HG02981 (cell line): ENCODE measurements at regions not wholly inside any gene's neighbourhood (a gene's known extent, or its start where the extent isn't known, plus 50 kb on each side); places are given as distances from the start of the nearest gene placed in this dataset.
"Not testable (repeated sequence)": the region's sequence is repeated elsewhere in the genome, so short reads cannot be mapped to it uniquely, and the experiment has no call there.

Experiments
- ATAC-seq: cut with Tn5 transposase; IDR thresholded peaks from one replicate; pipeline ENCODE4 v1.9.1; 2021; ENCODE audit warnings: mild to moderate bottlenecking, moderate library complexity; ENCODE audit not compliant: unreplicated experiment

DNA sequence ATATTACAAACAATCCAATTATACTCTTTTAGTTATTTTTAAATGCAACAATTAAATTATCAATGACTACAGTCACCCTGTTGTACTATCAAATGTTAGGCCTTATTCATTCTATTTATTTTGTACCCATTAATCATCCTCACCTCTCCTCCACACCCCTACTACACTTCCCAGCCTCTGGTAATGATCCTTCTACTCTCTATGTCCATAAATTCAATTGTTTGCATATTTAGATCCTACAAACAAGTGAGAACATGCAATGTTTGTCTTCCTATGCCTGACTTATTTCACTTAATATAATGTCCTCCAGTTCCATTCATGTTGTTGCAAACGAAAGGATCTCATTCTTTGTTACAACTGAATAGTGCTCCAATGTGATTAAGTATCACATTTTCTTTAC, 1414.6 kb downstream of the SLITRK1 start:
- ATAC-seq = no peak

DNA sequence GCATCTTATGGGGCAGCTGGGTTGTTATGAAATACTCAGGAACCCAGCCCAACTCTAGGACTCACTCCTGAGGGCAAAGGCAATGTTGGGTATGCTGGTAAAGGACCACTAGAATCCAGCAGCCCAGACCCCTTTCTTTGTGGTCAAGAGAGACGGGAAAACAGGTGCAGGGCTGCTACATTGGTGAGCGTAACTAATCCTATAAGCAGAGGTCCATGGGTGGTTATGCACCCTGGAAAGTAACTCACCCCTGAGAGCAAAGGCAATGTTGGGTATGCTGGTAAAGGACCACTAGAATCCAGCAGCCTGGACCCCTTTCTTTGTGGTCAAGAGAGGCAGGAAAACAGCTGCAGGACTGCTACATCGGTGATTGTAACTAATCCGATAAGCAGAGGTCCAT, 1422.7 kb downstream of the SLITRK1 start:
- ATAC-seq = not testable (repeated sequence)

DNA sequence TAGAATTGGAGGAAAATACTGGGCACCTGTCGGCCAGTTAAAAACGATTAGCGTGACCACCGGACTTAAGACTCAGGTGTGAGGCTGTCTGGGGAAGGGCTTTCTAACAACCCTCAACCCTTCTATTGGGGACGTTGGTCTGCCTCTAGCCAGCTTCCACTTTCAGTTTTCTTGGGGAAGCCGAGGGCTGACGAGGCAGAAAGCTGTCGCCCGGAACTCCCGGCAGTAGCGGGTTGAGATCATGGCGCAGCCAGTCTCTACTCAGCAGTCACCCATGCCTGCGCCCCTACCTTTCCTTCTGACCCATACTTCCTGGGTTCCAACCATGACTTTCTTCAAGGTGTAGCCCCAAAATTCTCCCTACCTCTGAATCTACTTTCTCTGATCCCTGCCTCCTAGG, 1424.1 kb downstream of the SLITRK1 start:
- no peak for ATAC-seq

DNA sequence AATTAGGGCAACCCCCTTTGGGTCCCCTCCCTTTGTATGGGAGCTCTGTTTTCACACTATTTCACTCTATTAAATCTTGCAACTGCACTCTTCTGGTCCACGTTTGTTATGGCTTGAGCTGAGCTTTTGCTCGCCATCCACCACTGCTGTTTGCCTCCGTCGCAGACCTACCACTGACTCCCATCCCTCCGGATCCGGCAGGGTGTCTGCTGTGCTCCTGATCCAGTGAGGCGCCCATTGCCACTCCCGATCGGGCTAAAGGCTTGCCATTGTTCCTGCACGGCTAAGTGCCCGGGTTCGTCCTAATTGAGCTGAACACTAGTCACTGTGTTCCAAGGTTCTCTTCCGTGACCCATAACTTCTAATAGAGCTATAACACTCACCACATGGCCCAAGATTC, 1424.7 kb downstream of the SLITRK1 start:
- not testable (repeated sequence) for ATAC-seq

DNA sequence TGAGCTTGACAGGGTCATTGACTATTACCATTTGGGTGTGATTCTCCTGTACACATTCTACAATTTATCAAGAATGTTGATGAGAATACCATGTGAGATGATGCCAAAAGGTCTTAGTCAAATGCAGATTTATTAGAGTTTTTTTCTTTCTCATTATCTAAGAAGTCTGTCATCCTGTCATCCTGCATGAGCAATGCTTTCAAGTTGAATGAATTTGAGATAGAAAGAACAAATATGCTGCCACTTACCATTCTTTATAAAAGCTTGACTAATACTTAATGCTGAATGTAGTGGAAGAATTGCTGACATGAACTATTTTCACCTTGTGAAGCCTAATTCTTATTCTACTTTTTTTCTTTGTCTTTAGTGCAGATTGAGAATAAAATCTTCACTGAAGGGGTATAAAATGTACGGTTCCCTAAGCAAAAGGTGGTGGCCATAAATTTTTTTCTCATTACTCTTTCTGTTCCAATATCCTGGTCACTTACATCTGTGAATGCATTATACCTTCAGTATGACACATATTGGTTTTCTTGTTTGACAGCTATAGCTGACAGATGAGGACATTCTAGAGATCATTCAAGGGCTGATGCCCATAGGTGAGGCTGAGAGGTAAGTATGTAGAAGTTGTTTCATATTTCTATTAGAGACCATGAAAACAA, 1434.7 kb downstream of the SLITRK1 start:
- ATAC-seq = no peak

DNA sequence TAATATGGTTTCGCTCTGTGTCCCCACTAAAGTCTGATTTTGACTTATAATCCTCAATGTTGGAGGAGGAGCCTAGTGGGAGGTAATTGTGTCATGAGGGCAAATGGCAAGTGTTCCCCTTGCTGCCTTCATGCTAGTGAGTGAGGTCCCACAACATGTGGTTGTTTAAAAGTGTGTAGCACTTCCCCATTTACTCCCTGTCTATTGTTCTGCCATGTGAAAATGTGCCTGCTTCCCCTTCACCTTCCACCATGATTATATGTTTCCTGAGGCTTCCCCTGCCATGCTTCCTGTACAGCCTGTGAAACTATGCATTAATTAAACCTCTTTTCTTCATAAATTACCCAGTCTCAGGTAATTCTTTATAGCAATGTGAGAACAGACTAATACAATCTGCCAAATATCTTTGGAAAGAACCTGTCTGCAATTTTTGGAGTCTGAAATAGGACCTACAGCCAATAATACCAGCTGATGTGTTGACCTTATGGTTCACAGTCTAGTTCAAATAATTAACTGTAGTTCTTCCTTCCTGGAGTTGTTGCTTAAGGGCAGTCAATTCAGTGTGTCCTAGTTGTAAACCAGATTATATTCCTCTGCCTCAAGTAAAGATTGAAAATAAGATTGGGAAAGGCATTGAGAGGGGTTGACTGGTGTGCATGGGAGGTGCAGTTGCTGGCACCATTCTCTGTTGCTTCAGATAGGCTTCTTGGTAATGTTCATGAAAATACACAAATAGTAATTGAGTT, 1442.9 kb downstream of the SLITRK1 start:
- ATAC-seq = no peak

DNA sequence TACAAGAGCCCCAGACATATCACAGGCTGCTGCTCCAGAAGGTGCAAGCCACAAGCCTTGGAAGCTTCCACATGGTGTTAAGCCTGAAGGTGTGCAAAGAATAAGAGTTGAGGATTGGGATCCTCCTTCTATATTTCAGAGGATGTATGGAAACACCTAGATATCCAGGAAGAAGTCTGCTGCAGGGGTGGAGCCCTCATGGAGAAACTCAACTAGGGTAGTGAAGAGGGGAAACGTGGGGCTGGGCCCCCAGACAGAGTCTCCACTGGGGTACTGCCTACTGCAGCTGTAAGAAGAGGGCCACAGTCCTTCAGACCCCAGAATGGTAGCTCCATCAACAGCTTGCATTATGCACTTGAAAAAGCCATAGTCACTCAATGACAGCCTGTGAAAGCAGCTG, 1444.0 kb downstream of the SLITRK1 start:
- ATAC-seq = no peak

DNA sequence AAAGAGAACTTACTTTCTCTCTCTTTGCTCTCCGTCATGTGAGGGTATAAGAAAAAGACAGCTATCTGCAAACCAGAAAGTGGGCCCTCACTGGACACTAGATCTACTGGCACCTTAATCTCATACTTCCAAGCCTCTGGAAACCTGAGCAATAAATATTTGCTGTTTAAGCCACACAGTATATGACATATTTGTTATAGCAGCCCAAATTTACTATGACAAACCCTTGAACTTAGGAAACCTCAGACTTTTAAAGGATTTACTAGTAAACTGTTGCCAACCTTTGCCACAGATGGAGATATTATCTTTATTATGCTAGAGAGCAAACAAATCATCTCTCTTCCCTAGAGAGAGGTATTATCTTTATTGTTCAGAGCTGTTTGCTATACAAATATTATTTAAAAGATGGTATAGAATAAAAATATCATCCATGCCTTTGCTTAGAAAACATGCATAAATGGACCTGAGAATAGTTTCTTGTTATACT, 1446.1 kb downstream of the SLITRK1 start:
- no peak for ATAC-seq

DNA sequence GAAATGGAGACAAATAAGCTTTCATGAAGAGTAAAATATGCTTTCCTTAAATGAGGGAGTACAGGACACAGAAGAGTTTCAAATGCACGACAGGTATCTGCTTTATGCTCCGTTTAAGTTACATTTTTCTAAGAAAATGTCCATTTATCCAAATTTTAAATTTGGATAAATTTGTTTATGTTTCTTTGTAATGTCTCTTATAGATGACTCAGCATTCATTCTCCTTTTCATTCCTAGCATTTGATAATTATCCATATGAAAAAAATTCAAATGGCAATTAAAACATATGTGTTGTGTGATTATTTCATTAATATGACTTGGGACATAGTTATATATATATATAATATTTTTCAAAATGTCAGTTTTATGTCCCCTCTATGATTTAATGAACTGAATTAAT, 1449.3 kb downstream of the SLITRK1 start:
- ATAC-seq = no peak

DNA sequence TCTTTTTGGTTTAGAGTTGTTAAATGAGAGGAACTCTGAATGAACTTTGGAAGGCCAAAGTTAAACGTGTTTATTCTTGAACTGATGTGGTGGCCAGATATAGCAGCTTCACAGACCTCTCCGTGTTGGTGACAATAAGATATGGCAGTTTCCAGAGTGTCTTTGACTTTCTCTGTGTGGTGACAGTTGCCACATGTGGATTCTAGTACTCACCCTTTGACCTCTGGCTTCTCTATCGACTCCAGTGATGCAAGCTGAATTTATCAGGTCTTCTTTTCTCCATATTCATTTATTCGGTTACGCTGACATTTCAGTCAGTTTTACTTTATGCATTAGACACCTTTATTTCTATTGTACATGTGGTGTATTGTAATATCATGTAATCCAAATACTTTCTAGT, 1469.5 kb downstream of the SLITRK1 start:
- no peak for ATAC-seq

DNA sequence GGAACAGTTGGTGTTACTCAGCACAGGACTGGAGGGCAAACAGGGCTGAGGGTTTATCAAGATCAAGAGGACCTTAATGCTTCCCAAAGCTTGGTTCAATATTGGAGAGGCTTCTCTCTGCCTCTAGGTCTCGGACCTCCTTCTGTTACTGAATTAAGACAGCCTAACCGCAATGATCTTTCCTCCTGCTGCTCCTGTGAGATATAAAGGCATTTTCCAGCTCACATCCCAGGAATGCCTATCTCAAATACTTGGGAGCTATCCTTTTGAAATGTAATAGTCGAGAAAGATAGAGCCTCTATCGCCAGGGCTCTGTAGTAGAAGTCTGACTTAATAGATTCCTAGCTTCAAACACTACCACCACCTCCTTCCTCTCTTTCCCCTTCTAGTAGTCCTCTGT, 1475.0 kb downstream of the SLITRK1 start:
- ATAC-seq = no peak

DNA sequence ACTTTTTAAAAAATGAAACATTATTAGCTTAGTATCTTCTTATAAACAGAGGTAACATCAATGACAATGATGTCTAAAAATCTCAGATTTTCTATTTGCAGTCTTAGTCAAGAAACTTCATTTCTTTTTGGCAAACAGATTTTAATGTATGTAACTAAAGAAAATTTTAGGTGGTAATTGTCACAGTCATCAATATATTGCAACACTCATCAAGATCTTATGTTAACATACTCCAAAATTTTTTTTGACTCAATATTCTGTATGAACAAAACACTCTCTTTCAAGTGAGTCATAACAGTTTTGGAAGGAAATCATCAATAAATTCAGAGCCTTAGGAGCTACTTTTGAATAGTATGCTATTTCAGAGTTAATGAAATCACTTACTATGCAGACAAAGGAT, 1507.6 kb downstream of the SLITRK1 start:
- no peak for ATAC-seq

DNA sequence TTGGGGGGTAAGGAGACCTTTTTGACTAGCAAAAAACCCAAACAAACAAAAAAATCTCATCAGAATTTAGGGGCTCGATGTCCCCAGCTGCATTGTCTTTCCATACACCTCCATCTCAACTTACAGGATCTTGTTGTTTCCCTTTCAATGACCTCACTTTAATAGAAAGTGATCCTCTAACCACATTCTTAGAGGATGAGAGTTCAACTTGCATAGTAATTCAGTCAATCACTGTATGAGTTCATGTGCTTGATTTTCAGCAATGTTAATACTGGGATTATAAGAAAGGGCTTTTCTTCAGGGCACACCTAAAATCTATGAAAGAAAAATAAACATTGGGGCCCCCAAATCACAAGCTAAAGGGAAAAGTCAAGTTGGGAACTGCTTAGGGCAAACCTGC, 1512.0 kb downstream of the SLITRK1 start:
- ATAC-seq = no peak

DNA sequence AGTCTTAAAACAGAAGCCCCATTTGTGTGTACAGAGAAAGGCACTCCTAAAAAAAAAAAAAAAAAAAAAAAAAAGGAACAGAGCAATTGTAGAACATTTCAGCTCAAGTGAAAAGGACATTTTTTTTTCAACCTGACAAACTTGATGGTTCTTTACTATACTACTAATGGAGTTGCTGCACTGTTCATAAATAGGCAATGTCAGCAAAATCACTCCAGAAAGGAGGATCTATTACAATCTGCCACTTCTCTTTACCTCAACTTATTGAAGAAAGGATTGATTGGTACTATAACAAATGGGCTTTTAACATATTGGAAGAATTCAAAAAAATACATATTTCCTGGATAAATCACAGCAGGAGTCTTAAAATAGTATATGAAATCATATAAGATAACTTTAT, 1517.7 kb downstream of the SLITRK1 start:
- ATAC-seq = no peak

DNA sequence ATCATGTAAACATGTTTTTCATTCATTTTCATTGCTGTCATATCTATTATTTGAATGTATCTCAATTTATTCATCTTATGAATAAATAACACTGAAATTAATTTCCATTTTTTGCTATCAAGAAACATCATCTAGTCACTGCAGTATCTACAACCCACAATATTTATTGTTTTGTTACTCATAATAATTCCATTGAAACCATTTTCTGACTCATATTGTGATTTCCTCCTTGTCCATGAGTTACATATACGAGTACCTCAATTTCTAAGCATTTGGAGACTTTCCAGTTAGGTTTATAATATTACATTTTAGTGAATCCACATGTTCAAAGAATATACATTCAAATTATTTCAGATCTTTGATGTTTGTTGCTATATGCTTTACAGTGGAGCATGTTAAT, 1524.0 kb downstream of the SLITRK1 start:
- ATAC-seq = no peak

DNA sequence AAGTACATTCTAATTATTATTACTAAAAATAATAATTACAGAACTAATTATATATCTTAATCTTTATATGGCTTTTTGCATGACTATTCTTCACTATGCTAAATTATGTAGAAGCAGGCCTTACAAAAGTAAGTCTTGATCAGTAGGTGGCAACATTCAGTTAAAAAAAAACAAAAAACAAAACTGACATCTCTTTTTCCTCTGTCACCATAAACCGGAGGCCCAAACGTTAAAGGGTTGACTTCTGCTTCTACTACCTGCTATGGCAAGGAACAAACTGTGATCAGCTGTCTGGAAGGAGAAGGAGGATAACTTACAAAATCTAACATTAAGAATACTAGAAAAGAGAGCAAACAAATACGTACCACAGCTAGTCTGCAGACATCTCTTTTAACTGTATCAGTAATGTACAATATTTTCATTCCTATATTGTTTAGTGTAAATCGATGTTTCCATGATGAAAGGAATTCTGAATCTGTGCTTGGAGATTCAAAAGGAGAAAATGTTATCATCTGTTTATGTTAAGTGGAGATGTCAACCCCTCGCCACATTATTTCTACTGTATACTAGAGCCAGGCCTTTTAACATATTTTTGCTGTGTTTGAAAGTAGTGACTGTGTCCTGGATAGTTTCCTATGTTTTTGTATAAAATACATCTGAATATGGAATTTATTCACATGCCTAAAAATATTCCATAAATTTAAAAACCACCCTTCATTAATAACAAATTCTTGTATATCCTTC, 1525.4 kb downstream of the SLITRK1 start:
- ATAC-seq = no peak

DNA sequence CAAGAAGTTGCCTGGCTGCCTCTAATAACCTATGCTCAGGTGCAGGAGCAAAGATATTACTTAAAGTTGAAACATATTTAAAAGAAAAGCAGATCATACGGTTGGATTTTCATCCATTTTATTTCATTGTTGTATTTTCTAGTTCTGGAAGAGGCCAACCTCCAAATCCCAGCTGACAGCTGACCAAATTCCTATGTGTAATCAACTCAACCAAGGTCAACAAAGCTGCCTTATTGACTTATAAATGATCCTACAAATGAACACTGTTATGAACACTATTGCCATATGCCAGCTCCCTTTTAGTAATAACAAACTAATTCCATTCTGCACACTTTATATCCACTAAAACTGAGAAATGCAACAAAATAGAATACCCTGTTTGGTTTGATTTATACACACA, 1537.4 kb downstream of the SLITRK1 start:
- ATAC-seq = no peak

DNA sequence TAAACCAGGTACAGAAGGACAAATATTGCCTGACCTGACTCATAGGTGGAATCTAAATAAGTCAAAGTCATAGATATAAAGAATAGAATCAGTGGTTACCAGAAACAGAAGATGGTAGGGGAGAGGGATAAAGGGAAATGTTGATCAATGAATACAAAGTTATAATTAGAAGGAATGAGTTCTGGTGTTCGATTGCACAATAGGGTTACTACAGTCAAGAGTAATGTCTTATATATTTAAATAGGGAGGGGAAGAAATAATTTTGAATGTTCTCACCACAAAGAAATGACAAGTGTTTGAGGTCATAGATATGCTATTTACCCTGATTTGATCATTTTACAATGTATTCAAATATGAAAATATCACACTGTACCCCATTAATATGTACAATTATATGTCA, 1541.2 kb downstream of the SLITRK1 start:
- no peak for ATAC-seq

DNA sequence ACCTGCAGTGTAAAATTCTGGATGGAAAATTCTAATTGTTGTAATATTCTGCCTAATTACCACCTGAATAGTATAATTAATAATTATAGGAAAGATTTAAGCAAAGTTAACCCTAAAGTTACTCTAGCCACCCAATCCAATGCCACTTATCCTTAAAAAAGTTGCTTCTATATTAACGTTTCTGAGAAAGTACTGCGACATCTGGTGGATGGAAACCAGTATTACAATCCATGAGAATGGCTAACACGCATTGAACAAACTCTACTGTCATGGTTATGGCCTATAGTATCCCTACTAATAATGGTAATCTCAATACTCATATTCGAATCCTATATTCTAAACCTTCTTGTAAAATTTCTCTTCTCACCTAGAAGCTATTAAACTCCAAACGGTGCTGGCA, 1551.8 kb downstream of the SLITRK1 start:
- ATAC-seq = peak; percentile 50

DNA sequence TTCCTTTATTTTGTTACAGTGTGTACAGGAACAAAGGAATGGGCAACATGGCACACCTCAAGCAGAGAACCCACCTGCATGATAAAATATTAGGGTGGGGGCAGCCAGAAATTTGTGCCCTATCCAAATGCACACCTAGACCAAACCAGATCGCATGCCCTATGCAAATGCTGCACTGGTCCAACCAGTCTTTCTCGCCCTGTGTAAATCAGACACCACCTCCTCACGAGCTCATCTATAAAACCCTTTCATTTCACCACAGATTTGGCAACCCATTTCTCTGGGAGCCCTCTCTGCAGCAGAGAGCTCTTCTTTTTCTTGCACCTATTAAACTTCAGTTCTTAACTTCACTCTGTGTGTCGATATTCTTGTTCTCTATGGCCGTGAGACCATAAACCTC, 1559.2 kb downstream of the SLITRK1 start:
- no peak for ATAC-seq

DNA sequence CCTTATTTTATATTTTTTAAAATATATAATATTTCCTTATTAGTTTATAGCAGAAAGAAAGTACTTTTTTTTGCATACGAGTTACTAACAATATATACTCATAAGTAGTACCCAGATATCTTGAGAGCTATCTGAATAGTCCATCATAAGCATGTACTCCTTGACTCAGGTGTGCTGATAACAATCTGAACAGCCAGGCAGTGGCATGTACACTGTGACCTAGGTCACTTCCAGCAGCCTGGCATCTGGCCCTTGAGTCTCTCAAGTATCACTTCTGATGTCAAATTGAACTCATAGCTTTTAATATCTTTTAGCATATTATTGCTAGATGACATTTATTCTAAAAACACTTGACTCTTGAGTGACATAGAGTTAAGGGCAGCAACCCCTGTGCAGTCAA, 1576.7 kb downstream of the SLITRK1 start:
- no peak for ATAC-seq

DNA sequence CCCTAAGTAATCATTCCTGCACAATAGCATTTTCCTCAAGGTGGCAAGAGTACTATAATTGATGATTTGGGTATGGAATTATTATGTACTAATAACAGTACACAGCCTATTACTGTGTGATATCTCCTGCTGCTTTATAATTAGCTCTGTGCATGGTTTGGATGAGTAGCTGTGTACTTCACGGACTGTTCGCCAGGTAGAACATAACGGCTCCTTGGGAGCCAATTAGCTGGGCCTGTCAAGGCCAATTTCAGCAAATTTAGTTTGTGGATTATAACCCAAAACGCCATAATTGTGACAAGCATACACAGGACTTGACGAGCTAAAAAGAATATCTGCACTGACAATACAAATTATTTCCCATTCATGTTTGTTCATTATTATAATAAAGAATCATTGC, 1584.2 kb downstream of the SLITRK1 start:
- no peak for ATAC-seq
